ENCODE measurements at regions not wholly inside any gene's neighbourhood (a gene's known extent, or its start where the extent isn't known, plus 50 kb on each side); places are given as distances from the start of the nearest gene placed in this dataset.

- peaks cover 16% of the 10 kb centered on the region for H3K4me1 Mint-ChIP-seq
- TF ChIP-seq, protein P1, sequence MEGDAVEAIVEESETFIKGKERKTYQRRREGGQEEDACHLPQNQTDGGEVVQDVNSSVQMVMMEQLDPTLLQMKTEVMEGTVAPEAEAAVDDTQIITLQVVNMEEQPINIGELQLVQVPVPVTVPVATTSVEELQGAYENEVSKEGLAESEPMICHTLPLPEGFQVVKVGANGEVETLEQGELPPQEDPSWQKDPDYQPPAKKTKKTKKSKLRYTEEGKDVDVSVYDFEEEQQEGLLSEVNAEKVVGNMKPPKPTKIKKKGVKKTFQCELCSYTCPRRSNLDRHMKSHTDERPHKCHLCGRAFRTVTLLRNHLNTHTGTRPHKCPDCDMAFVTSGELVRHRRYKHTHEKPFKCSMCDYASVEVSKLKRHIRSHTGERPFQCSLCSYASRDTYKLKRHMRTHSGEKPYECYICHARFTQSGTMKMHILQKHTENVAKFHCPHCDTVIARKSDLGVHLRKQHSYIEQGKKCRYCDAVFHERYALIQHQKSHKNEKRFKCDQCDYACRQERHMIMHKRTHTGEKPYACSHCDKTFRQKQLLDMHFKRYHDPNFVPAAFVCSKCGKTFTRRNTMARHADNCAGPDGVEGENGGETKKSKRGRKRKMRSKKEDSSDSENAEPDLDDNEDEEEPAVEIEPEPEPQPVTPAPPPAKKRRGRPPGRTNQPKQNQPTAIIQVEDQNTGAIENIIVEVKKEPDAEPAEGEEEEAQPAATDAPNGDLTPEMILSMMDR (IDR thresholded peaks at IDR 0.05), result no peak
- TF ChIP-seq EZH2 (IDR thresholded peaks at IDR 0.05; ENCODE audit: borderline replicate concordance, insufficient read depth, low read depth, low read length, poor library complexity, severe bottlenecking), result no peak
- no peak overlapping the region for H3K4me3 ChIP-seq (ENCODE audit: control extremely low read depth in 1 of 5, extremely low read depth in 1 of 5, insufficient read depth in 1 of 5, low read depth in 2 of 5, low read length in 4 of 5)
- peaks cover 0 to 3% (median 0%) of the 10 kb centered on the region in 3 donors for H3K9me3 ChIP-seq (ENCODE audit: control extremely low read depth in 1 of 3, control insufficient read depth in 2 of 3, insufficient read depth in 1 of 3, low read length in 2 of 3)
- 67% methylated on average over 6 of the region's 8 CpGs for WGBS (ENCODE audit: insufficient coverage)
- ChIA-PET POLR2A (no interaction called here), CTCF (no interaction called here)
- H3K27ac ChIP-seq (ENCODE audit: low read length in 2 of 2), result no peak overlapping the region
- H3K36me3 ChIP-seq (replicated peaks in 1 of 2; ENCODE audit: control extremely low read depth in 1 of 2, control insufficient read depth in 1 of 2, extremely low read depth in 1 of 2, insufficient read depth in 2 of 2, low read length in 1 of 2), result no peaks in the 10 kb centered on the region
- H3K9ac ChIP-seq (ENCODE audit: low read length), result no peak overlapping the region
- peaks cover 11% of the 10 kb centered on the region for H3K27me3 Mint-ChIP-seq
- intact Hi-C loops (cut with micrococcal nuclease), result no loop called here
- no peak overlapping the region for H3K4me3 Mint-ChIP-seq
- H4K20me1 ChIP-seq (ENCODE audit: control insufficient read depth, insufficient read depth, low read length, poor library complexity, severe bottlenecking), result no peaks in the 10 kb centered on the region
- H3K27ac Mint-ChIP-seq, result no peak overlapping the region
- no peaks in the 10 kb centered on the region for H3K9me3 Mint-ChIP-seq (ENCODE audit: insufficient read depth)
- no peak for ATAC-seq (ENCODE audit: low read depth)
- peaks cover 0 to 27% (median 6%) of the 10 kb centered on the region in 4 experiments for H3K27me3 ChIP-seq (replicated peaks in 1 of 4; ENCODE audit: control extremely low read depth in 1 of 4, control insufficient read depth in 3 of 4, insufficient read depth in 4 of 4, low read length in 3 of 4)
- H3K4me1 ChIP-seq (ENCODE audit: control insufficient read depth in 2 of 2, insufficient read depth in 2 of 2, low read length in 2 of 2), result peaks cover 8 to 11% of the 10 kb centered on the region in 2 donors
- H3K79me2 ChIP-seq (ENCODE audit: control insufficient read depth, insufficient read depth, low read length), result no peaks in the 10 kb centered on the region
- H3K4me2 ChIP-seq (replicated peaks; ENCODE audit: low read depth, low read length, poor library complexity, severe bottlenecking), result no peak overlapping the region
- no peak overlapping the region for H2AFZ ChIP-seq (ENCODE audit: insufficient read depth, low read depth, low read length, poor library complexity, severe bottlenecking)
- DNase-seq, result no peak
These were observed 115.7 kb upstream of the FAM9B start for GRCh38 chrX:9149501-9150245.

- Mint-ChIP-seq H3K27me3 (peaks cover 10% of the 10 kb centered on the region), H3K9me3 (ENCODE audit: insufficient read depth) (no peaks in the 10 kb centered on the region), H3K27ac (no peak overlapping the region), H3K4me1 (peaks cover 16% of the 10 kb centered on the region), H3K4me3 (peak overlapping the region; percentile 40)
- no peak overlapping the region for H2AFZ ChIP-seq (ENCODE audit: insufficient read depth, low read depth, low read length, poor library complexity, severe bottlenecking)
- H3K27ac ChIP-seq (ENCODE audit: low read length in 2 of 2), result no peak overlapping the region
- H3K4me1 ChIP-seq (ENCODE audit: control insufficient read depth in 2 of 2, insufficient read depth in 2 of 2, low read length in 2 of 2), result peaks cover 8 to 11% of the 10 kb centered on the region in 2 donors
- WGBS (ENCODE audit: insufficient coverage), result no CpG with 5 or more reads among the region's 2 CpGs
- no peak overlapping the region for H3K4me3 ChIP-seq (ENCODE audit: control extremely low read depth in 1 of 5, extremely low read depth in 1 of 5, insufficient read depth in 1 of 5, low read depth in 2 of 5, low read length in 4 of 5)
- CTCF ChIA-PET, result no interaction called here
- ATAC-seq (ENCODE audit: low read depth) (no peak), DNase-seq (no peak)
- H3K36me3 ChIP-seq (replicated peaks in 1 of 2; ENCODE audit: control extremely low read depth in 1 of 2, control insufficient read depth in 1 of 2, extremely low read depth in 1 of 2, insufficient read depth in 2 of 2, low read length in 1 of 2), result no peaks in the 10 kb centered on the region
- TF ChIP-seq EZH2 (IDR thresholded peaks at IDR 0.05; ENCODE audit: borderline replicate concordance, insufficient read depth, low read depth, low read length, poor library complexity, severe bottlenecking), result no peak
- TF ChIP-seq, protein P1 (IDR thresholded peaks at IDR 0.05), result no peak
- no peak overlapping the region for H3K9ac ChIP-seq (ENCODE audit: low read length)
- peaks cover 0 to 32% (median 8%) of the 10 kb centered on the region in 4 experiments for H3K27me3 ChIP-seq (replicated peaks in 1 of 4; ENCODE audit: control extremely low read depth in 1 of 4, control insufficient read depth in 3 of 4, insufficient read depth in 4 of 4, low read length in 3 of 4)
- POLR2A ChIA-PET, result no interaction called here
- H4K20me1 ChIP-seq (ENCODE audit: control insufficient read depth, insufficient read depth, low read length, poor library complexity, severe bottlenecking), result no peaks in the 10 kb centered on the region
- no peaks in the 10 kb centered on the region for H3K79me2 ChIP-seq (ENCODE audit: control insufficient read depth, insufficient read depth, low read length)
- H3K4me2 ChIP-seq (replicated peaks; ENCODE audit: low read depth, low read length, poor library complexity, severe bottlenecking), result no peak overlapping the region
- intact Hi-C loops (cut with micrococcal nuclease), result no loop called here
- peaks cover 0 to 3% (median 0%) of the 10 kb centered on the region in 3 donors for H3K9me3 ChIP-seq (ENCODE audit: control extremely low read depth in 1 of 3, control insufficient read depth in 2 of 3, insufficient read depth in 1 of 3, low read length in 2 of 3)
These were observed 117.9 kb upstream of the FAM9B start for GRCh38 chrX:9151772-9152307.

Measured in B cell (primary cell).